CD4-positive, alpha-beta T cell treated with Interleukin-6 at 100 ng/mL for 8 hours (primary cell): ENCODE measurements at regions not wholly inside any gene's neighbourhood (a gene's known extent, or its start where the extent isn't known, plus 50 kb on each side); places are given as distances from the start of the nearest gene placed in this dataset.

Experiments
- DNase-seq: peaks from one replicate; pipeline ENCODE4 v3.0.0-alpha.2; 2020; ENCODE audit warnings: mixed read lengths, low spot score

- DNase-seq: no peak
Observed at GRCh38 chr2:207289295-207290018, 123.7 kb upstream of the KLF7 start.

- no peak for DNase-seq
Observed at GRCh38 chr2:207290833-207291624, 125.3 kb upstream of the KLF7 start.

- DNase-seq: no peak
Observed at GRCh38 chr2:207291625-207292252, 126.0 kb upstream of the KLF7 start.

GRCh38 chr2:207296265-207296948 is 130.7 kb upstream of the KLF7 start:
- DNase-seq: no peak

- no peak for DNase-seq
Observed at GRCh38 chr2:207300817-207301216, 135.1 kb upstream of the KLF7 start.

- DNase-seq: no peak
Observed at GRCh38 chr2:207304761-207305160, 139.0 kb upstream of the KLF7 start.

- no peak for DNase-seq
Observed at GRCh38 chr2:207308519-207309224, 142.9 kb upstream of the KLF7 start.

- DNase-seq: no peak
Observed at GRCh38 chr2:207311316-207312005, 145.7 kb upstream of the KLF7 start.

GRCh38 chr2:207312006-207312356 is 146.2 kb upstream of the KLF7 start:
- no peak for DNase-seq

- no peak for DNase-seq
Observed at GRCh38 chr2:207313947-207314346, 148.2 kb upstream of the KLF7 start.

- DNase-seq: no peak
Observed at GRCh38 chr2:207315131-207315530, 149.4 kb upstream of the KLF7 start.

GRCh38 chr2:207316484-207316883 is 150.7 kb upstream of the KLF7 start:
- no peak for DNase-seq

GRCh38 chr2:207316906-207317305 is 151.2 kb upstream of the KLF7 start:
- no peak for DNase-seq

GRCh38 chr2:207317378-207317984 is 151.7 kb upstream of the KLF7 start:
- no peak for DNase-seq

- DNase-seq: no peak
Observed at GRCh38 chr2:207318181-207318628, 152.5 kb upstream of the KLF7 start.

- no peak for DNase-seq
Observed at GRCh38 chr2:207319316-207319715, 153.6 kb upstream of the KLF7 start.

GRCh38 chr2:207320381-207321159 is 154.8 kb upstream of the KLF7 start:
- no peak for DNase-seq

GRCh38 chr2:207321514-207321913 is 155.8 kb upstream of the KLF7 start:
- no peak for DNase-seq

GRCh38 chr2:207324001-207324400 is 158.3 kb upstream of the KLF7 start:
- DNase-seq: no peak

- no peak for DNase-seq
Observed at GRCh38 chr2:207327513-207327912, 161.8 kb upstream of the KLF7 start.
